ENCODE measurements at regions not wholly inside any gene's neighbourhood (a gene's known extent, or its start where the extent isn't known, plus 50 kb on each side); places are given as distances from the start of the nearest gene placed in this dataset.
"Not testable (repeated sequence)": the region's sequence is repeated elsewhere in the genome, so short reads cannot be mapped to it uniquely, and the experiment has no call there.

- DNase-seq (ENCODE audit: low read depth) = no peak
- no peak for TF ChIP-seq CTCF (IDR thresholded peaks at IDR 0.05; ENCODE audit: insufficient read depth, low read depth, low read length)
- CTCF ChIA-PET = no interaction called here
- Histone ChIP-seq H3K4me3 (ENCODE audit: low read depth, low read length) (no peak overlapping the region), H3K27me3 (ENCODE audit: control insufficient read depth, insufficient read depth, low read length) (no peaks in the 10 kb centered on the region), H3K36me3 (ENCODE audit: control insufficient read depth, insufficient read depth, low read length) (no peaks in the 10 kb centered on the region)
- POLR2A ChIA-PET = no interaction called here
Measured at GRCh38 chr16:59973966-59974365, 1239.8 kb upstream of the GOT2 start.

- ChIA-PET POLR2A (no interaction called here), CTCF (interaction anchor here (0.8 kb wide), 1 partner anchor 33 kb away, joined by 3 read pairs; no protein-coding TSS in a partner anchor)
- DNase-seq (ENCODE audit: low read depth) = no peak
- H3K4me3 ChIP-seq (ENCODE audit: low read depth, low read length) = no peak overlapping the region
- no peaks in the 10 kb centered on the region for H3K36me3 ChIP-seq (ENCODE audit: control insufficient read depth, insufficient read depth, low read length)
- no peaks in the 10 kb centered on the region for H3K27me3 ChIP-seq (ENCODE audit: control insufficient read depth, insufficient read depth, low read length)
- TF ChIP-seq CTCF (IDR thresholded peaks at IDR 0.05; ENCODE audit: insufficient read depth, low read depth, low read length) = no peak
Measured at GRCh38 chr16:59971264-59971663, 1237.1 kb upstream of the GOT2 start.

GRCh38 chr16:59964232-59964924, 1230.3 kb upstream of the GOT2 start:
- ChIA-PET CTCF (no interaction called here), POLR2A (no interaction called here)
- Histone ChIP-seq H3K27me3 (ENCODE audit: control insufficient read depth, insufficient read depth, low read length) (no peaks in the 10 kb centered on the region), H3K36me3 (ENCODE audit: control insufficient read depth, insufficient read depth, low read length) (no peaks in the 10 kb centered on the region), H3K4me3 (ENCODE audit: low read depth, low read length) (no peak overlapping the region)
- no peak for TF ChIP-seq CTCF (IDR thresholded peaks at IDR 0.05; ENCODE audit: insufficient read depth, low read depth, low read length)
- DNase-seq (ENCODE audit: low read depth) = no peak

- no peak overlapping the region for H3K4me3 ChIP-seq (ENCODE audit: low read depth, low read length)
- no peaks in the 10 kb centered on the region for H3K36me3 ChIP-seq (ENCODE audit: control insufficient read depth, insufficient read depth, low read length)
- DNase-seq (ENCODE audit: low read depth) = no peak
- no peaks in the 10 kb centered on the region for H3K27me3 ChIP-seq (ENCODE audit: control insufficient read depth, insufficient read depth, low read length)
- POLR2A ChIA-PET = no interaction called here
- CTCF ChIA-PET = no interaction called here
- TF ChIP-seq CTCF (IDR thresholded peaks at IDR 0.05; ENCODE audit: insufficient read depth, low read depth, low read length) = no peak
Measured at GRCh38 chr16:59959311-59959710, 1225.2 kb upstream of the GOT2 start.

GRCh38 chr16:59950431-59950830, 1216.3 kb upstream of the GOT2 start:
- DNase-seq (ENCODE audit: low read depth) = no peak
- ChIA-PET POLR2A (no interaction called here), CTCF (no interaction called here)
- Histone ChIP-seq H3K36me3 (ENCODE audit: control insufficient read depth, insufficient read depth, low read length) (no peaks in the 10 kb centered on the region), H3K4me3 (ENCODE audit: low read depth, low read length) (no peak overlapping the region), H3K27me3 (ENCODE audit: control insufficient read depth, insufficient read depth, low read length) (no peaks in the 10 kb centered on the region)
- no peak for TF ChIP-seq CTCF (IDR thresholded peaks at IDR 0.05; ENCODE audit: insufficient read depth, low read depth, low read length)

GRCh38 chr16:59944041-59944440, 1209.9 kb upstream of the GOT2 start:
- not testable (repeated sequence) for DNase-seq (ENCODE audit: low read depth)

More at GRCh38 chr16:59944041-59944440, 1209.9 kb upstream of the GOT2 start:
- CTCF ChIA-PET; H3K4me3 ChIP-seq (ENCODE audit: low read depth, low read length); H3K27me3 ChIP-seq (ENCODE audit: control insufficient read depth, insufficient read depth, low read length); H3K36me3 ChIP-seq (ENCODE audit: control insufficient read depth, insufficient read depth, low read length); POLR2A ChIA-PET: not testable (repeated sequence)

Data from BJ (cell line).